GM23338 (cell line): ENCODE measurements at regions not wholly inside any gene's neighbourhood (a gene's known extent, or its start where the extent isn't known, plus 50 kb on each side); places are given as distances from the start of the nearest gene placed in this dataset.

Source experiments
- EZH2 ChIP-seq: fragments of 200-600 bp; sonication (generic); IDR thresholded peaks from one replicate; pipeline ENCODE4 v1.8.0; 2017; ENCODE audit warnings: antibody characterized with exemption, mild to moderate bottlenecking, low read depth; ENCODE audit not compliant: unreplicated experiment
- EZH2phosphoT487 ChIP-seq: fragments of 200-600 bp; sonication (generic); IDR thresholded peaks from one replicate; pipeline ENCODE4 v1.8.1; 2018; ENCODE audit warnings: antibody characterized with exemption; ENCODE audit not compliant: unreplicated experiment
- JUNB ChIP-seq: IDR thresholded peaks from one replicate; pipeline ENCODE4 v1.6.1; 2016; ENCODE audit warnings: antibody characterized with exemption; ENCODE audit not compliant: unreplicated experiment
- NANOG ChIP-seq: IDR thresholded peaks from 2 replicates; pipeline ENCODE4 v1.6.1; 2016; ENCODE audit warnings: antibody characterized with exemption, borderline replicate concordance
- POLR2AphosphoS5 ChIP-seq: IDR thresholded peaks from 2 replicates; pipeline ENCODE4 v1.6.1; 2016; ENCODE audit warnings: antibody characterized with exemption, low read depth
- STAT1 ChIP-seq: IDR thresholded peaks from one replicate; pipeline ENCODE4 v1.6.1; 2016; ENCODE audit warnings: antibody characterized with exemption; ENCODE audit not compliant: unreplicated experiment
- ZNF114 ChIP-seq: fragments of 250-450 bp; sonication (Bioruptor Pico); IDR thresholded peaks from 2 replicates; pipeline ENCODE4 v1.5.0; 2020; ENCODE audit warnings: mild to moderate bottlenecking, moderate library complexity
- TF ChIP-seq, protein P1 (sequence below), 2 experiments: fragments of 200-600 bp in 1 of 2; sonication (generic) in 1 of 2; conservative IDR thresholded peaks; 2 replicates each; pipeline versions ENCODE4 v1.5.1 to v1.6.1; 2016 to 2017; ENCODE audit warnings: antibody characterized with exemption in 2 of 2, low read depth in 2 of 2, mild to moderate bottlenecking in 2 of 2, moderate library complexity in 1 of 2
- TF ChIP-seq, protein P2 (sequence below): IDR thresholded peaks from one replicate; pipeline ENCODE4 v1.6.1; 2018; ENCODE audit warnings: antibody characterized with exemption; ENCODE audit not compliant: unreplicated experiment
- TF ChIP-seq, protein P3 (sequence below): IDR thresholded peaks from 2 replicates; pipeline ENCODE4 v1.6.1; 2016; ENCODE audit warnings: antibody characterized with exemption

DNA sequence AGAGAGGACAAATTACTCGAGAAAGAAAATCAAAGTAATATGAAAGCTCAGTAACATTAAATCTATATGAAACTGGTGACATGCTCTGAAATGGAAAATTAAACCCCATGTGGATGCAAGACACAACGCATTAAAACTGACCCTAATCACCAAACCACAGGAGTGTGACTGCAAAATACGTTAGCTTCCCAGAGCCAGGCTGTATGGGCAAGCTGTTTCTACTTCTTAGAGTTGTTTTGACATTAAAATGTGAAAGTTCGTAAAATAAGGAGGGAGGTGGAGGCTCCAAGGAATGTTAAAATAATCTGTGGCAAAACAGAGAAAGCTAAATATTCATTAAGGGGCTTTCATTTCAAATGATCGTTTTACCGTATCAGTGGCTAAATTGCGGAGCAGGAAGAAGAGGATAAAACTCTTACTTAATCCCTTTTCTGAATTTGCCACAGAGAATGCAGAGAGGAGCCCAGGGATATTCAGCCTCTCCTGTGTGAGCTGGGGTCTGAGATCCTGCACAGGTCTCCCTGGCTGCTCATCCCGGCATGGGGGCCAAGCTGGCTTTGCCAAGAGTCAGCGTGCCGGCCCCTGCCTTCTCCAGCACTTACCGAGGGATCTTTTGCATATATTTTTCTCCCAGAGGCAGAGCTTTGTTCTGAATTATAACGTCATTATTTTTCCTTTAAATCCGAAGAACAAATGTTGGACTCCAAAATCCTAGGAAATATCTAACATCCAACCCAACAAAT, 239.8 kb upstream of the THBS1 start:
- TF ChIP-seq, protein P1, sequence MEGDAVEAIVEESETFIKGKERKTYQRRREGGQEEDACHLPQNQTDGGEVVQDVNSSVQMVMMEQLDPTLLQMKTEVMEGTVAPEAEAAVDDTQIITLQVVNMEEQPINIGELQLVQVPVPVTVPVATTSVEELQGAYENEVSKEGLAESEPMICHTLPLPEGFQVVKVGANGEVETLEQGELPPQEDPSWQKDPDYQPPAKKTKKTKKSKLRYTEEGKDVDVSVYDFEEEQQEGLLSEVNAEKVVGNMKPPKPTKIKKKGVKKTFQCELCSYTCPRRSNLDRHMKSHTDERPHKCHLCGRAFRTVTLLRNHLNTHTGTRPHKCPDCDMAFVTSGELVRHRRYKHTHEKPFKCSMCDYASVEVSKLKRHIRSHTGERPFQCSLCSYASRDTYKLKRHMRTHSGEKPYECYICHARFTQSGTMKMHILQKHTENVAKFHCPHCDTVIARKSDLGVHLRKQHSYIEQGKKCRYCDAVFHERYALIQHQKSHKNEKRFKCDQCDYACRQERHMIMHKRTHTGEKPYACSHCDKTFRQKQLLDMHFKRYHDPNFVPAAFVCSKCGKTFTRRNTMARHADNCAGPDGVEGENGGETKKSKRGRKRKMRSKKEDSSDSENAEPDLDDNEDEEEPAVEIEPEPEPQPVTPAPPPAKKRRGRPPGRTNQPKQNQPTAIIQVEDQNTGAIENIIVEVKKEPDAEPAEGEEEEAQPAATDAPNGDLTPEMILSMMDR (conservative IDR thresholded peaks at IDR 0.05; ENCODE audit: low read depth in 2 of 2) = no peak
- TF ChIP-seq POLR2AphosphoS5 (no peak), EZH2 (no peak), EZH2phosphoT487 (no peak), STAT1 (no peak), NANOG (no peak), JUNB (no peak), ZNF114 (no peak)
- TF ChIP-seq, protein P2, sequence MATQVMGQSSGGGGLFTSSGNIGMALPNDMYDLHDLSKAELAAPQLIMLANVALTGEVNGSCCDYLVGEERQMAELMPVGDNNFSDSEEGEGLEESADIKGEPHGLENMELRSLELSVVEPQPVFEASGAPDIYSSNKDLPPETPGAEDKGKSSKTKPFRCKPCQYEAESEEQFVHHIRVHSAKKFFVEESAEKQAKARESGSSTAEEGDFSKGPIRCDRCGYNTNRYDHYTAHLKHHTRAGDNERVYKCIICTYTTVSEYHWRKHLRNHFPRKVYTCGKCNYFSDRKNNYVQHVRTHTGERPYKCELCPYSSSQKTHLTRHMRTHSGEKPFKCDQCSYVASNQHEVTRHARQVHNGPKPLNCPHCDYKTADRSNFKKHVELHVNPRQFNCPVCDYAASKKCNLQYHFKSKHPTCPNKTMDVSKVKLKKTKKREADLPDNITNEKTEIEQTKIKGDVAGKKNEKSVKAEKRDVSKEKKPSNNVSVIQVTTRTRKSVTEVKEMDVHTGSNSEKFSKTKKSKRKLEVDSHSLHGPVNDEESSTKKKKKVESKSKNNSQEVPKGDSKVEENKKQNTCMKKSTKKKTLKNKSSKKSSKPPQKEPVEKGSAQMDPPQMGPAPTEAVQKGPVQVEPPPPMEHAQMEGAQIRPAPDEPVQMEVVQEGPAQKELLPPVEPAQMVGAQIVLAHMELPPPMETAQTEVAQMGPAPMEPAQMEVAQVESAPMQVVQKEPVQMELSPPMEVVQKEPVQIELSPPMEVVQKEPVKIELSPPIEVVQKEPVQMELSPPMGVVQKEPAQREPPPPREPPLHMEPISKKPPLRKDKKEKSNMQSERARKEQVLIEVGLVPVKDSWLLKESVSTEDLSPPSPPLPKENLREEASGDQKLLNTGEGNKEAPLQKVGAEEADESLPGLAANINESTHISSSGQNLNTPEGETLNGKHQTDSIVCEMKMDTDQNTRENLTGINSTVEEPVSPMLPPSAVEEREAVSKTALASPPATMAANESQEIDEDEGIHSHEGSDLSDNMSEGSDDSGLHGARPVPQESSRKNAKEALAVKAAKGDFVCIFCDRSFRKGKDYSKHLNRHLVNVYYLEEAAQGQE = no peak
- TF ChIP-seq, protein P3, sequence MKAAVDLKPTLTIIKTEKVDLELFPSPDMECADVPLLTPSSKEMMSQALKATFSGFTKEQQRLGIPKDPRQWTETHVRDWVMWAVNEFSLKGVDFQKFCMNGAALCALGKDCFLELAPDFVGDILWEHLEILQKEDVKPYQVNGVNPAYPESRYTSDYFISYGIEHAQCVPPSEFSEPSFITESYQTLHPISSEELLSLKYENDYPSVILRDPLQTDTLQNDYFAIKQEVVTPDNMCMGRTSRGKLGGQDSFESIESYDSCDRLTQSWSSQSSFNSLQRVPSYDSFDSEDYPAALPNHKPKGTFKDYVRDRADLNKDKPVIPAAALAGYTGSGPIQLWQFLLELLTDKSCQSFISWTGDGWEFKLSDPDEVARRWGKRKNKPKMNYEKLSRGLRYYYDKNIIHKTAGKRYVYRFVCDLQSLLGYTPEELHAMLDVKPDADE = no peak
